ENCODE measurements at regions not wholly inside any gene's neighbourhood (a gene's known extent, or its start where the extent isn't known, plus 50 kb on each side); places are given as distances from the start of the nearest gene placed in this dataset.
A peak's percentile ranks its signal among the peaks of the same experiment; 100 is the strongest.

- TF ChIP-seq EZH2phosphoT487 (IDR thresholded peaks at IDR 0.05; ENCODE audit: borderline replicate concordance) (no peak), CTCF (conservative IDR thresholded peaks at IDR 0.05; ENCODE audit: low read length) (no peak)
- Histone ChIP-seq H3K4me1 (ENCODE audit: insufficient read depth, low read length, poor library complexity, severe bottlenecking) (peaks cover 12% of the 10 kb centered on the region), H3K36me3 (ENCODE audit: insufficient read depth, low read length) (no peaks in the 10 kb centered on the region), H3K4me2 (ENCODE audit: low read depth, low read length, poor library complexity, severe bottlenecking) (no peak overlapping the region), H4K20me1 (ENCODE audit: insufficient read depth, low read length, poor library complexity, severe bottlenecking) (no peaks in the 10 kb centered on the region), H3K9ac (ENCODE audit: low read depth, low read length, poor library complexity, severe bottlenecking) (no peak overlapping the region), H3K79me2 (ENCODE audit: insufficient read depth, low read length) (no peaks in the 10 kb centered on the region), H3K9me3 (ENCODE audit: insufficient read depth, low read depth, low read length) (no peaks in the 10 kb centered on the region), H3K9me2 (replicated peaks; ENCODE audit: low read depth, low read length) (no peaks in the 10 kb centered on the region), H2AFZ (ENCODE audit: low read length) (no peak overlapping the region), H3F3A (ENCODE audit: low read depth) (no peaks in the 10 kb centered on the region), H3K27me3 (ENCODE audit: insufficient read depth, low read length, poor library complexity, severe bottlenecking) (no peaks in the 10 kb centered on the region), H3K4me3 (ENCODE audit: low read length, poor library complexity, severe bottlenecking) (no peak overlapping the region)
Observed at GRCh38 chr7:69518705-69519077, 79.6 kb upstream of the AUTS2 start.

DNA sequence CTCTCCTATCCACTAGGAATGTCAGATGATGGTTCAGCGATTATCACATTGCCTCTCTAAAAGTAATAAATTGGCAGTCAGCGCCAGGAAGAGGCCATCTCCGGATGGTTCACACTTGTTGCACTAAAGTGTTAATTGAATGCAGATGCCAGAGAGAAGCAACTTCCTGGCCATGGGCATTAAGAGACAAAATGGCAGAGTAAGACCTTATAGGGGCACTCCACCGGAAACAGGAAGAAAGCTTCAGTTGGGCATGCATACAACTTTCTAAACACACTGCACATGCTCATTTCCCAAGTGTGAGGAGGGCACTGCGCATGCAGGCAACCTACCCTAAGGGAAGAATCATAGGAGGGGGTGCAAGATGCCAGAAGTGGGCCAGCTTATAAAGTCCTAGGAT is 71.7 kb upstream of the AUTS2 start:
- no peaks in the 10 kb centered on the region for H3K9me2 ChIP-seq (replicated peaks; ENCODE audit: low read depth, low read length)
- H3K9me3 ChIP-seq (ENCODE audit: insufficient read depth, low read depth, low read length): no peaks in the 10 kb centered on the region
- H3K79me2 ChIP-seq (ENCODE audit: insufficient read depth, low read length): no peaks in the 10 kb centered on the region
- H3K4me2 ChIP-seq (ENCODE audit: low read depth, low read length, poor library complexity, severe bottlenecking): no peak overlapping the region
- H4K20me1 ChIP-seq (ENCODE audit: insufficient read depth, low read length, poor library complexity, severe bottlenecking): no peaks in the 10 kb centered on the region
- no peaks in the 10 kb centered on the region for H3K27me3 ChIP-seq (ENCODE audit: insufficient read depth, low read length, poor library complexity, severe bottlenecking)
- TF ChIP-seq EZH2phosphoT487 (IDR thresholded peaks at IDR 0.05; ENCODE audit: borderline replicate concordance): no peak
- no peak for TF ChIP-seq CTCF (conservative IDR thresholded peaks at IDR 0.05; ENCODE audit: low read length)
- H3K36me3 ChIP-seq (ENCODE audit: insufficient read depth, low read length): no peaks in the 10 kb centered on the region
- H3K4me1 ChIP-seq (ENCODE audit: insufficient read depth, low read length, poor library complexity, severe bottlenecking): no peaks in the 10 kb centered on the region
- H3K4me3 ChIP-seq (ENCODE audit: low read length, poor library complexity, severe bottlenecking): no peak overlapping the region
- H3F3A ChIP-seq (ENCODE audit: low read depth): no peaks in the 10 kb centered on the region
- H3K9ac ChIP-seq (ENCODE audit: low read depth, low read length, poor library complexity, severe bottlenecking): no peak overlapping the region
- H2AFZ ChIP-seq (ENCODE audit: low read length): peak overlapping the region; percentile 94

- H2AFZ ChIP-seq (ENCODE audit: low read length): no peak overlapping the region
- H3K36me3 ChIP-seq (ENCODE audit: insufficient read depth, low read length): no peaks in the 10 kb centered on the region
- no peaks in the 10 kb centered on the region for H3K79me2 ChIP-seq (ENCODE audit: insufficient read depth, low read length)
- no peaks in the 10 kb centered on the region for H3K4me1 ChIP-seq (ENCODE audit: insufficient read depth, low read length, poor library complexity, severe bottlenecking)
- no peaks in the 10 kb centered on the region for H3K9me2 ChIP-seq (replicated peaks; ENCODE audit: low read depth, low read length)
- H4K20me1 ChIP-seq (ENCODE audit: insufficient read depth, low read length, poor library complexity, severe bottlenecking): no peaks in the 10 kb centered on the region
- H3K4me3 ChIP-seq (ENCODE audit: low read length, poor library complexity, severe bottlenecking): no peak overlapping the region
- no peak for TF ChIP-seq EZH2phosphoT487 (IDR thresholded peaks at IDR 0.05; ENCODE audit: borderline replicate concordance)
- TF ChIP-seq CTCF (conservative IDR thresholded peaks at IDR 0.05; ENCODE audit: low read length): no peak
- no peaks in the 10 kb centered on the region for H3F3A ChIP-seq (ENCODE audit: low read depth)
- no peaks in the 10 kb centered on the region for H3K27me3 ChIP-seq (ENCODE audit: insufficient read depth, low read length, poor library complexity, severe bottlenecking)
- no peak overlapping the region for H3K4me2 ChIP-seq (ENCODE audit: low read depth, low read length, poor library complexity, severe bottlenecking)
- H3K9ac ChIP-seq (ENCODE audit: low read depth, low read length, poor library complexity, severe bottlenecking): no peak overlapping the region
- H3K9me3 ChIP-seq (ENCODE audit: insufficient read depth, low read depth, low read length): no peaks in the 10 kb centered on the region
Observed at GRCh38 chr7:69527706-69528105, 70.6 kb upstream of the AUTS2 start.
